Stimulated activated CD8-positive, alpha-beta memory T cell treated with anti-CD3 and anti-CD28 coated beads, Interleukin-15, amount 100 ng/mL, for 4 hours (primary cell): ENCODE measurements at regions not wholly inside any gene's neighbourhood (a gene's known extent, or its start where the extent isn't known, plus 50 kb on each side); places are given as distances from the start of the nearest gene placed in this dataset.

Experiments
- DNase-seq, 2 donors: peaks; one replicate each; pipeline ENCODE4 v3.0.0-alpha.2; 2020; ENCODE audit warnings: low read depth in 2 of 2

GRCh38 chr12:124726596-124727263 is 136.9 kb downstream of the SCARB1 start:
- DNase-seq: no peak

DNA sequence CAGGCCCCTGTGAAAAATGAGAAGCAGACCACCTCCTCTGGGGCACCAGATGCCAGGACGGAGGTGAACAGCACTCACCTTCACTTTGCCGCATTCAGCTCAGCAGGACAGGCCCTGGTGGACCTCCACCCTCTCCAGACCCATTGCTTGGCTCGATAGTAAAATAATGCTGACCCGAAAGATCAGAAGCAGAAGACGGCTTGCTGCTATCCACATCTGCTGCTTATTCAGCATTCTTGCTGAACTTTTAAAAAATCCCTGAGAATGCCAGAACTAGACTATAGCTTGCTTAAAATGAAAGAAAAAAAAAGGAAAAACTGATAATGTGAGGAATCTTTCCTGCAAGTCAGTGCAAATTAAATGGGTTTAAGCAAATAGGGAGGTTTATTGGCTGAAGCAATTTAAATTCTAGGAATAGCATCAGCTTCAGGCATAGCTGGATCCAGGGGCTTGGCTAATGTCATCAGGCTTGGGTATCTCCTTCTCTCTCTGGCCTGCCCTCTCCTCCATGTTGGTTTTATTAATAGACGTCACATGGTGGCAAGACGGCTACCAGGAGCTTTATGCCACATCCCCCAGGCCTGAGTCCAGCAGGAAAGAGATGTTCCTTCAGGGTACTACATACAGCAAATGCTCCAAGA is 137.9 kb downstream of the SCARB1 start:
- DNase-seq: no peak

DNA sequence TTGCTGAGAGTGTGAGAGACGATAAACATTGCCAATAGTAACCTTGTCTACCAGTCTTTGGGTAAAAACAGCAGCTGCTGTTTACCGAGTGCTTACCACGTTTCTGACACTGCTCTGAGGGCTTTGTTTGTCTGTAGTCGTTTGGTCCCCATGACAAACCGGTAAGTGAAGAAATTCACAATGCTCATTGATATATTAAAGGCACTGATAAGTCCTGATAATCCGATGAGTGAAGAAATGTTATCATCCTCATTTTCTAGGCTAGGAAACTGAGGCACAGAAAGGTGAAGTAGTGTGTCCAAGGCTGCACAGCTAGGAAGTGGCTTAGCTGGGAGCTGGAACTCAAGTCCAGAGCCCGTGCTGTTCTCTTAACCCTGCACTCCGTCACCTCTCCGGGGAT is 138.6 kb downstream of the SCARB1 start:
- no peak for DNase-seq

DNA sequence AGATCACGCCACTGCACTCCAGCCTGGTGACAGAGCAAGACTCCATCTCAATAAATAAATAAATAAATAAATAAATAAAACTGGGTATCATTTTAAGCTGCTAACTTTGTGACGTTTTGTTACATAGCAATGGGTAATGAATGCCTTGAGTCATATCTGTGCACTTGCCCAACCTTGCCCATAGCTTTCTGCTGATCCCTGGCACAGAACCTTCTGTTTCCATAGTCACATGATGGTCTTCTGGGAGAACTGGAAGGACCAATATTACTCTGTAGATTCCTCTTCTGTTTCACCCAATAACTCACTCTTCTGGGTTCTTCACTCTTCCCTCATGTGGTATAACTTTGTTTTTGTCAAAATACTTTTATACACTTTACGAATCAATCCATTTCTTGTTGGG is 140.8 kb downstream of the SCARB1 start:
- DNase-seq: no peak

- no peak for DNase-seq
These were observed 142.0 kb downstream of the SCARB1 start for GRCh38 chr12:124721501-124722162.

DNA sequence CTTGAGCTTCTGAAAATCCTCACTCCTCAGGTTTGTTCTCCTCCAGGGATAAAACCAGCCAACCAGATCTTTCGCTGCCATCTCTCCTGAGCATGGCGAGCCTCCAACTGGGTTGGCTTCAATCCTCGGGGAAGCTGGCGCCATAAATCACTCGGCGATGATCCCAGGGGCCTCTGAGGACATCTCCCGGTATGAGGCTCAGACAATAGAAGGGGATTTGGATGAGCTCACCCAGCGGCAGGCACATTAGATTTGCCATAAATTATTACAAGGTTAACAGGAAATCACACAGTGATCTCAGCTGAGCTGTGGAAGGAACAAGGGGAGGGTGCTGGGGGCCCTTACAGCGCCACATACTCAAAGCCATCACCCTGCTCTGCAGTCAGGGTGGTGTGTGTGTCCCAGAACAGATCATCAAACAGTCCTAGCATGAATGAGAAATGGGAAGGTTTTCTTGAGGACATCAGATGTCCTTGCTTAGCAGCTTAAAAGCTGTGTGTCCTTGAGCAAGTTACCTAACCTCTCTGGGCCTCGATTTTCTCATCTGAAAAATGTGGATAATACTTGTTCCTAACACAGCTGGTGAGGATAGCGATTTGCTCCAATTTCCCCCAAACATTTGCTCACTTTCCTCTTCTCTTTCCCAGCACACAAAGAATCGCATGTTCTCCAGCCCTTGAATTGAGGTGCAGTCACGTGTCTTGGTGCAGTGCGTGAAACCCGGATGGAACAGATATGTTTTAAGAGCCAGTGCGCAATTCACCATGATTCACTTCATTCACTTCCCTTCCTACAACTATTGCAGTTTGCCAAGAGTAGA is 142.8 kb downstream of the SCARB1 start:
- DNase-seq: no peak

DNA sequence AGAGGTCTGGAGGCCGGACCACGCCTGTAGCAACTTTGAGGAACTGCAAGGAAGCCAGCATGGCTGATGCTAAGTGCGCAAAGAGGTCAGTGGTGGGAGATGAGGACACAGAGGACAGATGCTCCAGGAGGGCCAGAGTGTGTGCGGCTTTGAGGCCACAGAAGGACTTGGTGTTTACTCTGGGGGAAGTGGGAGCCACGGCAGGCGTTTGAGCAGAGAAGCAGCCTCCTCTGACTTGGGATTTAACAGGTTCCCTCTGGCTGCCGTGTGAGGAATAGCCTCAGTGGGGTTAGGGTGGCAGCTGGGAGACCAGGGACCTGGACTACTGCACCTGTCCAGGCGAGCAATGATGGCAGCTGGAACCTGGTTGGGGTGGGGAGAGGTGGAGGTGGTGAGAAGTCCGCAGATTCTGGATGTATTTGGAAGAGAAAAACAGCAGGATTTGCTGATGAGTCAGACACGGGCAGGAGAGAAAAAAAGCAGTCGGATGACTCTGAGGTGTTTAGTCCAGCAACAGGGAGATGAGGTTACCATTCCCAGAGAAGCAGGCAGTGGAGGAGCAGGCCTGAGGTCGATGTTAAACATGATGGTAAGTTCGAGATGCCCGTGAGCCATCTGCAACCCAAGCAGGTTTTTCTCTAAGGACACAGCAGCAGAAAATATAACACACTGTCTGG is 143.5 kb downstream of the SCARB1 start:
- DNase-seq: no peak

DNA sequence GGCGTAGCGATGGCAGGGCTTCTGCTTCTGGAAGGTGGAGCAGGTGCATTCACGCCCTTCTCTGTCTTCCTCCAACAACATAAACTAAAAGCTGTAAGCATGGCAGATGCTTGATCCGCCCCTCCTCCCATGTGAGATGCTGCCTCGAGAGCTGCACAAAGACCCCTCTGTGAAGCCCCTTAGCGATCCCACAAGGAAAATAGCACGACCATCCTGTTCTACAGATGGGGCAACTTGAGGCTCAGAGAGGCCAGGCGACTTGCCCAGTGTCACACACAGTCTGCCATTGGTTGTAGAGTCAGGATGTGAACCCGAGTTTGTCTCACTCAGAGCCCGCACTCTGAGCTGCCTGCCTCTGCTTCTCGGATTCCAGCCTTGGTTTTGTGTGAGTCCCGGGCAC is 144.4 kb downstream of the SCARB1 start:
- no peak for DNase-seq

- DNase-seq: no peak
These were observed 145.2 kb downstream of the SCARB1 start for GRCh38 chr12:124718458-124718857.

GRCh38 chr12:124718036-124718435 is 145.6 kb downstream of the SCARB1 start:
- no peak for DNase-seq

DNA sequence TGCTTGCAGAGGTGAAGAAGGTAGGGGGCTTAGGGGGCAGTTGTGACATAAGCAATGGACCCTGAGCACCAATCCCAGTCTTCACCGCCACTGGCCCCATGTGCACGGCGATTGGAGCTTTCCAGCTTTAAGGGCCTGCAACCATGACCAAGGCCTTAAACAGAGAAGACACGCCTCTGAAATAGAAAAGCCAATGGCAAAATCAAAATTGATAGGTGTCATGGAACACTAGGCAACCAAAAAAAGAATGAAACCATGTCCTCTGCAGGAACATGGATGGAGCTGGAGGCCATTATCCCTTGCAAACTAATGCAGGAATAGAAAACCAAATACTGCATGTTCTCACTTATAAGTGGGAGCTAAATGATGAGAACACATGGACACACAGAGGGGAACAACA is 146.3 kb downstream of the SCARB1 start:
- DNase-seq: no peak

GRCh38 chr12:124716208-124717130 is 147.2 kb downstream of the SCARB1 start:
- DNase-seq: no peak

DNA sequence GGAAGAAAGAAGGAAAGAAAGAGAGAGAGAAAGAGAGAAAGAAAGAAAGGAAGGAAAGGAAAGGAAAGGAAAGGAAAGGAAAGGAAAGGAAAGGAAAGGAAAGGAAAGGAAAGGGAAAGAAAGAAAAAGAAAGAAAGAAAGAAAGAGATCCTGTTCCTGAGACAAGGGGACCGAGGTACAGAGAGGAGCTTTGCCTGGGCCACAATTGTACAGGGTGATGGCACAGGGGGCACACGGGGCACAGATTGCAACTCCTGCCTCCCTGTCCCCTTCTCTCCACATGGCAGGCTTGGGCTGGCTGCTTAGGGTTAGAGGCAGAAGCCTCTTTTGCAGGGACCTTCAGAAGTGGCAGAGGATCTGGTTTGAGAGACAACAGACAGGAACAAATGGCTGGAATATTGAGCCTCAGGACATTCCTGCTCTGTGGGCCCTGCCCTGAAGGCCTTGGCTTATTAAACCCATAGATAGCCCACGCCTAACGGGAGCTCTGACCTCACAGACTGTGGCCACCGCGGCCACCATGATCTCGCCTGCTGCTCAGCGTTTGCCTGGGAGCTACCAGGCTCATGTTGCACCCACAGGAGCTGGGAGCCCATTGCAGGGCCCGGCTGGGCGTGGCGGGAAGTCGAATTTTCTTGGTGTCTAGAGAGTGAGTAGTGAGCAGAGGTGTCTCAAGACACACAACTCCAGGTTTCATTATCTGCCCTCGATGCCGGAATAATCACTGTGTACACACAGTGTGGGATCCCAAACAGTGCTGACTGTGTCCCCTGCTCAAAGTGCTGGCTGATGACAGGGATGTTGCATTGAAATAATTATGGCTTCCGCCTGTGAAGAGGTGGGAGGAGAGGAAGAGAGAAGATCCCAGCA is 147.9 kb upstream of the NCOR2 start:
- DNase-seq: no peak

- DNase-seq: peak in 1 of 2 donors; percentile 74
These were observed 146.1 kb upstream of the NCOR2 start for GRCh38 chr12:124713436-124714082.

GRCh38 chr12:124713041-124713435 is 145.6 kb upstream of the NCOR2 start:
- DNase-seq: no peak

GRCh38 chr12:124711344-124711743 is 143.9 kb upstream of the NCOR2 start:
- DNase-seq: no peak

- DNase-seq: no peak
These were observed 142.6 kb upstream of the NCOR2 start for GRCh38 chr12:124709722-124710687.

DNA sequence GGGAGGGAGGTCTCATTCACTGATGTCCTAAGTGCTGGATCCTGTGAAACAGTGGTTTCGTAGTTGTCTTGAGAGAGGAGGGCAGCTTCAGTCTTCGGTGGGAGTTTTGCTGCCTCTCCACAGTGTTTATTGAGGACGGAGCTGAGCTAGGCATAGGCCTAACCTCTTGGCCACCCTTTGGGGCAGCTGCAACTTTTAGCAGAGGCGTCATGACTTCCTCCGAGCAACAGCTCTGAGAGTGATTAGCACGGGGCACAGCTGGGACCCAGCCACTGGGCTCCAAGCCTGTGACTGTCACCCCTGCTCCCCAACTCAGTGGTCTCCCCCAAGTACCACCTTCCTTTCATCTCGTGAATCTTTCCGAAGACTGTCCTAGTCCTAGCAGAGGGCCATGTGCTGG is 139.9 kb upstream of the NCOR2 start:
- no peak for DNase-seq
